Mesendoderm (in vitro differentiated cells): ENCODE measurements at regions not wholly inside any gene's neighbourhood (a gene's known extent, or its start where the extent isn't known, plus 50 kb on each side); places are given as distances from the start of the nearest gene placed in this dataset.
A peak's percentile ranks its signal among the peaks of the same experiment; 100 is the strongest.
"Not testable (repeated sequence)": the region's sequence is repeated elsewhere in the genome, so short reads cannot be mapped to it uniquely, and the experiment has no call there.

ENCODE experiments used
- DNase-seq: peaks from one replicate; pipeline ENCODE4 v3.0.0; 2013
- H2AK5ac ChIP-seq: 2 replicates; pipeline ENCODE4 v1.6.1; 2013; ENCODE audit warnings: low read length, inconsistent platforms
- H2BK120ac ChIP-seq: 2 replicates; pipeline ENCODE4 v1.6.1; 2013; ENCODE audit warnings: low read depth, mild to moderate bottlenecking, low read length, moderate library complexity, mixed read lengths
- H2BK15ac ChIP-seq: replicated peaks from 2 replicates; pipeline ENCODE4 v1.6.1; 2013; ENCODE audit warnings: low read depth, mild to moderate bottlenecking, moderate library complexity
- H2BK5ac ChIP-seq: 2 replicates; pipeline ENCODE4 v1.6.1; 2013; ENCODE audit warnings: low read length, inconsistent platforms
- H3K18ac ChIP-seq: 2 replicates; pipeline ENCODE4 v1.6.1; 2013; ENCODE audit warnings: mild to moderate bottlenecking, low read length, mixed read lengths
- H3K23ac ChIP-seq: one replicate; pipeline ENCODE4 v1.6.1; 2013; ENCODE audit warnings: low read length
- H3K27ac ChIP-seq: 2 replicates; pipeline ENCODE4 v1.5.1; 2013; ENCODE audit warnings: low read depth, mild to moderate bottlenecking, inconsistent platforms, low read length, moderate library complexity
- H3K27me3 ChIP-seq: 2 replicates; pipeline ENCODE4 v1.6.1; 2013; ENCODE audit warnings: low read length, control low read depth, mild to moderate bottlenecking, inconsistent platforms; ENCODE audit not compliant: insufficient read depth, poor library complexity
- H3K36me3 ChIP-seq: 2 replicates; pipeline ENCODE4 v1.6.1; 2013; ENCODE audit warnings: low read length, inconsistent platforms; ENCODE audit not compliant: control insufficient read depth, insufficient read depth
- H3K4ac ChIP-seq: one replicate; pipeline ENCODE4 v1.6.1; 2013; ENCODE audit warnings: low read depth, mild to moderate bottlenecking, low read length, moderate library complexity
- H3K4me1 ChIP-seq: 2 replicates; pipeline ENCODE4 v1.6.1; 2013; ENCODE audit warnings: low read depth, low read length, inconsistent platforms; ENCODE audit not compliant: control insufficient read depth
- H3K4me2 ChIP-seq: 2 replicates; pipeline ENCODE4 v1.6.1; 2013; ENCODE audit warnings: low read length
- H3K4me3 ChIP-seq: 2 replicates; pipeline ENCODE4 v1.5.1; 2013; ENCODE audit warnings: mild to moderate bottlenecking, low read length
- H3K56ac ChIP-seq: one replicate; pipeline ENCODE4 v1.6.1; 2013; ENCODE audit warnings: low read length
- H3K79me1 ChIP-seq: 2 replicates; pipeline ENCODE4 v1.6.1; 2013; ENCODE audit warnings: low read length, inconsistent platforms
- H3K79me2 ChIP-seq: 2 replicates; pipeline ENCODE4 v1.6.1; 2013; ENCODE audit warnings: mild to moderate bottlenecking, low read length; ENCODE audit not compliant: control insufficient read depth, insufficient read depth
- H3K9ac ChIP-seq: 2 replicates; pipeline ENCODE4 v1.6.1; 2013; ENCODE audit warnings: low read length, inconsistent platforms
- H4K5ac ChIP-seq: one replicate; pipeline ENCODE4 v1.6.1; 2013; ENCODE audit warnings: low read length
- H4K8ac ChIP-seq: one replicate; pipeline ENCODE4 v1.6.1; 2013; ENCODE audit warnings: low read depth, mild to moderate bottlenecking, control low read depth, low read length, moderate library complexity
- whole genome bisulfite sequencing: extraction: QIAGEN DNeasy Blood & Tissue Kit; methylation state at CpG from one replicate; pipeline ENCODE4 v1.1.7; 2013; ENCODE audit warnings: low lambda C conversion rate, missing lambda C conversion rate; ENCODE audit not compliant: insufficient coverage; ENCODE audit errors: extremely low coverage; 5-methylcytosine and 5-hydroxymethylcytosine counted together

- Histone ChIP-seq H3K18ac (no peak overlapping the region), H3K4ac (no peak overlapping the region), H3K56ac (no peak overlapping the region), H2BK120ac (no peak overlapping the region), H3K79me1 (no peaks in the 10 kb centered on the region), H3K4me2 (no peak overlapping the region), H2AK5ac (no peak overlapping the region), H3K27ac (no peak overlapping the region), H4K8ac (no peak overlapping the region), H3K4me3 (no peak overlapping the region), H3K9ac (no peak overlapping the region), H3K79me2 (no peaks in the 10 kb centered on the region), H2BK15ac (no peak overlapping the region), H3K4me1 (no peaks in the 10 kb centered on the region), H2BK5ac (no peak overlapping the region), H4K5ac (no peak overlapping the region), H3K27me3 (no peaks in the 10 kb centered on the region), H3K36me3 (no peaks in the 10 kb centered on the region), H3K23ac (no peak overlapping the region)
- peak; percentile 53 for DNase-seq
- WGBS: no CpG with 5 or more reads among the region's 2 CpGs
These were observed 123.3 kb upstream of the OR4E1 start for GRCh38 chr14:21796916-21797315.

DNA sequence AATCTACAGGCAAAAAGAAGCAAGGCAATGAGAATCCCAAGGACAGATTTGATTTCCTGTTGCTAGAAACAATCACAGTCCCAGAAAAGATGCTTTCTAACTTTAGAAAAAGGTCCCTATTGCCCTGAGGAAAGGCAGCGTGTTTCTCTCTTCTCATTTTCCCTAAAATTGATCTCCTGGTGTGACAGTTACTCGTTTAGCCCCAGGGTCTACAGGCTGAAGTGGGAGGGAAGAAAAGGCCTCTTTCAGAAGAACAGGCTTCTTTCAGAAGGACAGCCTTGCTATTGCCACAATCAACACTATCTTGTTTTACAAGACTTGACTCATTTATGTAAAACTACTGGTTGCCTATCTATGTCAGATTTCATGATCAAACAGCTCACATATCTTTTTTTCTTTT, 121.8 kb upstream of the OR4E1 start:
- H3K4me2 ChIP-seq: no peak overlapping the region
- H2BK15ac ChIP-seq: no peak overlapping the region
- H3K27me3 ChIP-seq: no peaks in the 10 kb centered on the region
- H3K4me1 ChIP-seq: no peaks in the 10 kb centered on the region
- no CpG with 5 or more reads among the region's 2 CpGs for WGBS
- H2AK5ac ChIP-seq: no peak overlapping the region
- no peak overlapping the region for H3K4me3 ChIP-seq
- no peak overlapping the region for H3K27ac ChIP-seq
- no peak overlapping the region for H4K5ac ChIP-seq
- H3K9ac ChIP-seq: no peak overlapping the region
- no peaks in the 10 kb centered on the region for H3K36me3 ChIP-seq
- H2BK120ac ChIP-seq: no peak overlapping the region
- H3K79me1 ChIP-seq: no peaks in the 10 kb centered on the region
- H3K79me2 ChIP-seq: no peaks in the 10 kb centered on the region
- H2BK5ac ChIP-seq: no peak overlapping the region
- no peak overlapping the region for H3K56ac ChIP-seq
- no peak overlapping the region for H3K18ac ChIP-seq
- no peak overlapping the region for H3K23ac ChIP-seq
- no peak overlapping the region for H4K8ac ChIP-seq
- H3K4ac ChIP-seq: no peak overlapping the region
- DNase-seq: no peak

DNA sequence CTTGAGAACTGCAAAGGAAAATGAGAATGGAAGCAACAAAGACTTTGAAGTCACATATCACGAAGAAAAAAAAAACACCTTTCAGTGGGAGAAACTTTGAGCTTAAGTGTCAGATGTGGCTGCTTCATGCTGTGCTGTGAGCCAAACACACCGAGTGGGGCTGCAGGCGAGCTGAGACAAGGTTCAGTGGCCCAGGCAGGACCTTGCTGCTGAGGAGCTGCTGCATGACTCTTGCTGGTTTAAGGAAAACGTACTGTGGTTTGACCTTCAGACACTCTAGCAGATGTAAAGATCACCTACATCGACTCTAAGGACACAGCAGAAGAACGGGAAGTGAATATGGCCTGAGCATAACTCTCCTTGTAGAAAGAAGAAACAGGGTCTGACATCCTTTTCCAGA, 118.1 kb upstream of the OR4E1 start:
- Histone ChIP-seq H2BK5ac (no peak overlapping the region), H3K79me2 (no peaks in the 10 kb centered on the region), H3K4me2 (no peak overlapping the region), H2AK5ac (no peak overlapping the region), H3K18ac (no peak overlapping the region), H2BK15ac (no peak overlapping the region), H3K4me3 (no peak overlapping the region), H2BK120ac (no peak overlapping the region), H4K5ac (no peak overlapping the region), H3K27me3 (no peaks in the 10 kb centered on the region), H3K36me3 (no peaks in the 10 kb centered on the region), H3K23ac (no peak overlapping the region), H3K27ac (no peak overlapping the region), H4K8ac (no peak overlapping the region), H3K79me1 (no peaks in the 10 kb centered on the region), H3K56ac (no peak overlapping the region), H3K4ac (no peak overlapping the region), H3K9ac (no peak overlapping the region), H3K4me1 (no peaks in the 10 kb centered on the region)
- no CpG with 5 or more reads among the region's 6 CpGs for WGBS
- DNase-seq: no peak

- not testable (repeated sequence) for H2AK5ac ChIP-seq, H2BK5ac ChIP-seq, H3K23ac ChIP-seq, H2BK15ac ChIP-seq, H4K8ac ChIP-seq, H4K5ac ChIP-seq, H3K4me3 ChIP-seq, H3K56ac ChIP-seq, H3K79me2 ChIP-seq, H3K79me1 ChIP-seq, DNase-seq, H3K4me2 ChIP-seq, H3K36me3 ChIP-seq, H3K4ac ChIP-seq, H3K4me1 ChIP-seq, H3K9ac ChIP-seq, H2BK120ac ChIP-seq, H3K27ac ChIP-seq, H3K27me3 ChIP-seq, H3K18ac ChIP-seq
- no CpG with 5 or more reads among the region's 1 CpG for WGBS
These were observed 115.1 kb upstream of the OR4E1 start for GRCh38 chr14:21788687-21789086.

GRCh38 chr14:21787242-21787641, 113.6 kb upstream of the OR4E1 start:
- H3K4ac ChIP-seq, H2BK15ac ChIP-seq, H4K8ac ChIP-seq, H3K4me3 ChIP-seq, H3K36me3 ChIP-seq, H2BK120ac ChIP-seq, H3K23ac ChIP-seq, DNase-seq, H2BK5ac ChIP-seq, H3K56ac ChIP-seq, H2AK5ac ChIP-seq, H3K4me1 ChIP-seq, H3K79me2 ChIP-seq, H3K27me3 ChIP-seq, H3K18ac ChIP-seq, H3K4me2 ChIP-seq, H3K79me1 ChIP-seq, H3K27ac ChIP-seq, H4K5ac ChIP-seq, H3K9ac ChIP-seq: not testable (repeated sequence)
- no CpG with 5 or more reads among the region's 1 CpG for WGBS

DNA sequence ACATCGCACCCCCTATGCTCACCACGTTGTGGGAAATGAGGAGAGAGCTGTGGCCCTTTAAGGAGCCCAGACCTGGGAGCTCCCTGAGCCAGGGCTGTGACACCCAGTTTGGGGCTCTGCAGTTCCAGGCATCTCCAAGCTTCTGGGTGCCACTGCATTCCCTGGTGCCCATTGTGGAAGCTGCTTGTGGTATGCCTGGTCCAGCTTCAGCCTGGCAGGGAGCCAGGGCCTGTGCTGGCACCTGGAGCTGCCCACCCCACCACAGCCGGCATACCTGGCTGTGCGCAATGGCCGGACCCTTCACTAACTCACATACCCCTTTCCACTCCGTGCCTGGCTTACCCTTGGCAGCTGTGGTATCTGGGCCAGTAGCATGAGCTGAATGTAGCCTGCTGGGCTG, 107.9 kb upstream of the OR4E1 start:
- H3K9ac ChIP-seq: no peak overlapping the region
- H3K27me3 ChIP-seq: no peaks in the 10 kb centered on the region
- H3K79me1 ChIP-seq: no peaks in the 10 kb centered on the region
- H3K56ac ChIP-seq: no peak overlapping the region
- no peaks in the 10 kb centered on the region for H3K36me3 ChIP-seq
- H3K79me2 ChIP-seq: no peaks in the 10 kb centered on the region
- no peak overlapping the region for H3K18ac ChIP-seq
- no peak overlapping the region for H2BK15ac ChIP-seq
- no peaks in the 10 kb centered on the region for H3K4me1 ChIP-seq
- H4K8ac ChIP-seq: no peak overlapping the region
- WGBS: no CpG with 5 or more reads among the region's 6 CpGs
- DNase-seq: no peak
- no peak overlapping the region for H3K23ac ChIP-seq
- no peak overlapping the region for H4K5ac ChIP-seq
- no peak overlapping the region for H2AK5ac ChIP-seq
- no peak overlapping the region for H2BK120ac ChIP-seq
- H3K4ac ChIP-seq: no peak overlapping the region
- H2BK5ac ChIP-seq: no peak overlapping the region
- no peak overlapping the region for H3K4me2 ChIP-seq
- H3K4me3 ChIP-seq: no peak overlapping the region
- H3K27ac ChIP-seq: no peak overlapping the region
